CD4-positive, alpha-beta memory T cell (primary cell): ENCODE measurements at regions not wholly inside any gene's neighbourhood (a gene's known extent, or its start where the extent isn't known, plus 50 kb on each side); places are given as distances from the start of the nearest gene placed in this dataset.

ENCODE experiments used
- CTCF ChIA-PET: fragments of 350-600 bp; sonication (Branson Sonifier 250); formaldehyde crosslinking; loops from one replicate; lab custom pipeline; 2021; ENCODE audit warnings: inconsistent platforms; ENCODE audit not compliant: partially characterized antibody; lab: Charles Lee
- POLR2A ChIA-PET: fragments of 350-600 bp; sonication (Branson Sonifier 250); formaldehyde crosslinking; loops from one replicate; lab custom pipeline; 2021; ENCODE audit not compliant: partially characterized antibody; lab: Charles Lee
- DNase-seq, 5 donors: peaks; one replicate each; pipeline versions ENCODE4 v3.0.0 to v3.0.0-alpha.2; 2020 to 2022; ENCODE audit warnings: mixed read lengths in 1 of 5
- H3K27ac ChIP-seq: one replicate; pipeline ENCODE4 v1.7.0; 2013; ENCODE audit warnings: low read depth, low read length
- H3K27me3 ChIP-seq: 2 replicates; pipeline ENCODE4 v1.7.0; 2013; ENCODE audit warnings: mild to moderate bottlenecking, low read length, moderate library complexity; ENCODE audit not compliant: insufficient read depth
- H3K36me3 ChIP-seq: 2 replicates; pipeline ENCODE4 v1.7.0; 2013; ENCODE audit warnings: mild to moderate bottlenecking, low read length, moderate library complexity; ENCODE audit not compliant: insufficient read depth
- H3K4me1 ChIP-seq: 2 replicates; pipeline ENCODE4 v1.7.0; 2013; ENCODE audit warnings: mild to moderate bottlenecking, low read length, moderate library complexity; ENCODE audit not compliant: insufficient read depth
- H3K4me3 ChIP-seq, 2 donors: one replicate each; pipeline ENCODE4 v1.7.0; 2013; ENCODE audit warnings: low read length in 2 of 2, mild to moderate bottlenecking in 1 of 2
- H3K9me3 ChIP-seq, 2 donors: one replicate each; pipeline ENCODE4 v1.7.0; 2013; ENCODE audit warnings: low read length in 2 of 2, control low read depth in 1 of 2; ENCODE audit not compliant: control insufficient read depth in 1 of 2
- H3K27ac Mint-ChIP-seq, 7 donors: one replicate each; pipeline ENCODE4 v1.8.0; 2020 to 2021; ENCODE audit warnings: mixed read lengths in 7 of 7, mild to moderate bottlenecking in 6 of 7, inconsistent platforms in 3 of 7, moderate library complexity in 3 of 7
- H3K27me3 Mint-ChIP-seq, 2 donors: one replicate each; pipeline ENCODE4 v1.8.0; 2020 to 2021; ENCODE audit warnings: mixed read lengths in 2 of 2
- H3K36me3 Mint-ChIP-seq, 2 donors: one replicate each; pipeline ENCODE4 v1.8.0; 2020 to 2021; ENCODE audit warnings: mixed read lengths in 2 of 2, inconsistent platforms in 1 of 2, mild to moderate bottlenecking in 1 of 2
- H3K4me1 Mint-ChIP-seq, 4 donors: one replicate each; pipeline ENCODE4 v1.8.0; 2020 to 2021; ENCODE audit warnings: mixed read lengths in 4 of 4, mild to moderate bottlenecking in 1 of 4
- H3K4me3 Mint-ChIP-seq, 8 donors: one replicate each; pipeline ENCODE4 v1.8.0; 2020 to 2021; ENCODE audit warnings: mixed read lengths in 8 of 8, mild to moderate bottlenecking in 7 of 8, moderate library complexity in 6 of 8, inconsistent platforms in 3 of 8
- H3K9me3 Mint-ChIP-seq, 8 donors: one replicate each; pipeline ENCODE4 v1.8.0; 2020 to 2021; ENCODE audit warnings: mixed read lengths in 8 of 8, mild to moderate bottlenecking in 5 of 8, inconsistent platforms in 3 of 8, moderate library complexity in 1 of 8
- intact Hi-C: fragments of 100-400 bp; cut with micrococcal nuclease; formaldehyde crosslinking; loops from one replicate; pipeline ENCODE4 v1.15.1; 2023

- intact Hi-C loops: no loop called here
- H3K27ac Mint-ChIP-seq: no peak overlapping the region
- POLR2A ChIA-PET: no interaction called here
Observed at GRCh38 chr1:218886101-218886871, 287.4 kb upstream of the LYPLAL1 start.

GRCh38 chr1:218887141-218887925 lies 286.3 kb upstream of the LYPLAL1 start:
- ChIA-PET POLR2A (no interaction called here), CTCF (no interaction called here)

More at GRCh38 chr1:218886101-218886871, 287.4 kb upstream of the LYPLAL1 start:
- CTCF ChIA-PET: no interaction called here
- DNase-seq: no peak
- H3K4me3 ChIP-seq: no peak overlapping the region
- H3K4me1 ChIP-seq: no peaks in the 10 kb centered on the region
- H3K4me1 Mint-ChIP-seq: no peaks in the 10 kb centered on the region
- no peaks in the 10 kb centered on the region for H3K36me3 Mint-ChIP-seq
- no peaks in the 10 kb centered on the region for H3K27me3 Mint-ChIP-seq
- H3K36me3 ChIP-seq: no peaks in the 10 kb centered on the region
- no peak overlapping the region for H3K27ac ChIP-seq
- H3K9me3 Mint-ChIP-seq: peaks cover 0 to 6% (median 0%) of the 10 kb centered on the region in 8 donors
- H3K9me3 ChIP-seq: no peaks in the 10 kb centered on the region
- H3K4me3 Mint-ChIP-seq: no peak overlapping the region
- no peaks in the 10 kb centered on the region for H3K27me3 ChIP-seq

DNA sequence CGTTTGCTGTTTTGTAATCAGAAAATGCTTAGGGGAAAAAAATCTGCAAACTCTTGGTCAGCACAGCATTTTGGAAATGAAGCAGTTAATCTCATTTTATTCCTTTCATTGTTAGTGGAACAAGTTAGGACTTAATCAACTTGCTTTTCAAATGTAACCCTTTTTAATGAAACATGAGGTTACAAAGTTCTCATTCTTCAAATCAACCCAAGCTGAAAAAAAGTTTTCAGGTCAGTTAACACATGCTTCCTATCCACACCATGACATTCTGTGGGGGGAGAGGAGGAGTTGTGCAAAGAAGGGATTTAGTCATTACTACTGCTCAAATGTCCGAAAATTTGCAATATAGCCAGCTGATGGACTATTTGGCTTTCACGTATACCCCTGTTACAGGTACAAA lies 283.2 kb upstream of the LYPLAL1 start:
- ChIA-PET POLR2A (no interaction called here), CTCF (no interaction called here)
- no peak for DNase-seq
- no peak overlapping the region for H3K27ac Mint-ChIP-seq
- no peaks in the 10 kb centered on the region for H3K9me3 ChIP-seq
- no peak overlapping the region for H3K4me3 Mint-ChIP-seq
- no peaks in the 10 kb centered on the region for H3K36me3 Mint-ChIP-seq
- intact Hi-C loops: no loop called here
- no peaks in the 10 kb centered on the region for H3K27me3 Mint-ChIP-seq
- no peaks in the 10 kb centered on the region for H3K4me1 ChIP-seq
- H3K4me1 Mint-ChIP-seq: no peaks in the 10 kb centered on the region
- no peaks in the 10 kb centered on the region for H3K27me3 ChIP-seq
- no peak overlapping the region for H3K4me3 ChIP-seq
- no peaks in the 10 kb centered on the region for H3K36me3 ChIP-seq
- no peak overlapping the region for H3K27ac ChIP-seq
- H3K9me3 Mint-ChIP-seq: peaks cover 0 to 3% (median 0%) of the 10 kb centered on the region in 8 donors

More at GRCh38 chr1:218887141-218887925, 286.3 kb upstream of the LYPLAL1 start:
- no peak overlapping the region for H3K27ac ChIP-seq
- H3K27me3 ChIP-seq: no peaks in the 10 kb centered on the region
- H3K36me3 ChIP-seq: no peaks in the 10 kb centered on the region
- intact Hi-C loops: no loop called here
- Mint-ChIP-seq H3K27ac (no peak overlapping the region), H3K4me1 (no peaks in the 10 kb centered on the region), H3K9me3 (peaks cover 0 to 6% (median 0%) of the 10 kb centered on the region in 8 donors), H3K36me3 (no peaks in the 10 kb centered on the region), H3K27me3 (no peaks in the 10 kb centered on the region), H3K4me3 (no peak overlapping the region)
- no peak for DNase-seq
- no peak overlapping the region for H3K4me3 ChIP-seq
- no peaks in the 10 kb centered on the region for H3K4me1 ChIP-seq
- no peaks in the 10 kb centered on the region for H3K9me3 ChIP-seq

GRCh38 chr1:218891577-218891976 lies 282.1 kb upstream of the LYPLAL1 start:
- no peak overlapping the region for H3K4me3 Mint-ChIP-seq
- Histone ChIP-seq H3K36me3 (no peaks in the 10 kb centered on the region), H3K4me1 (no peaks in the 10 kb centered on the region), H3K4me3 (no peak overlapping the region), H3K27ac (no peak overlapping the region), H3K9me3 (no peaks in the 10 kb centered on the region), H3K27me3 (no peaks in the 10 kb centered on the region)
- peaks cover 0 to 4% (median under 1%) of the 10 kb centered on the region in 8 donors for H3K9me3 Mint-ChIP-seq
- no peak overlapping the region for H3K27ac Mint-ChIP-seq
- no peaks in the 10 kb centered on the region for H3K27me3 Mint-ChIP-seq
- CTCF ChIA-PET: no interaction called here
- POLR2A ChIA-PET: no interaction called here
- H3K4me1 Mint-ChIP-seq: no peaks in the 10 kb centered on the region
- no peak for DNase-seq
- H3K36me3 Mint-ChIP-seq: no peaks in the 10 kb centered on the region
- intact Hi-C loops: no loop called here

GRCh38 chr1:218895064-218895587 lies 278.6 kb upstream of the LYPLAL1 start:
- Mint-ChIP-seq H3K4me3 (no peak overlapping the region), H3K27me3 (no peaks in the 10 kb centered on the region), H3K9me3 (peaks cover 0 to 4% (median under 1%) of the 10 kb centered on the region in 8 donors), H3K4me1 (no peaks in the 10 kb centered on the region), H3K36me3 (no peaks in the 10 kb centered on the region), H3K27ac (no peak overlapping the region)
- no peak overlapping the region for H3K4me3 ChIP-seq
- no peak for DNase-seq
- H3K9me3 ChIP-seq: no peaks in the 10 kb centered on the region
- intact Hi-C loops: no loop called here
- POLR2A ChIA-PET: no interaction called here
- no peaks in the 10 kb centered on the region for H3K4me1 ChIP-seq
- H3K36me3 ChIP-seq: no peaks in the 10 kb centered on the region
- H3K27me3 ChIP-seq: no peaks in the 10 kb centered on the region
- no peak overlapping the region for H3K27ac ChIP-seq
- CTCF ChIA-PET: no interaction called here

DNA sequence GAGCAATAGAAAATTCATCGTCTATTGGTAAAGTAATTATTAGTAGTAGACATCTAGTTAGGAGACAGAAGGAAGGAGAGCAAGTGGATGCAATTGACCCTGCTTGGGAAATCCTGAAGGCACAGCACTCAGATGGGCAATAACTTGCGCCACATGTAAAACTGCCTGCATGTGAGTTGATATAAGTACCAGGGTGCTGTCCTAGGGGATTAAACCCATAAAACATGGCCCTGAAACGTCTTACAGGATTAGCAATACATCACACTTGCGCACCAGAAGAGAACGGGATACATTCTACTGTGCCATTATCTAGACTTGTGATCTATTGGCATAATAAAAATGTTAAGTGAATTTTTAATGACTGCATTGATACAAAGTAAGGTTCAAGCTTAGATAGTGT lies 277.5 kb upstream of the LYPLAL1 start:
- Histone ChIP-seq H3K4me3 (no peak overlapping the region), H3K9me3 (no peaks in the 10 kb centered on the region), H3K36me3 (no peaks in the 10 kb centered on the region), H3K4me1 (no peaks in the 10 kb centered on the region), H3K27me3 (no peaks in the 10 kb centered on the region), H3K27ac (no peak overlapping the region)
- no peak for DNase-seq
- intact Hi-C loops: no loop called here
- Mint-ChIP-seq H3K36me3 (no peaks in the 10 kb centered on the region), H3K27me3 (no peaks in the 10 kb centered on the region), H3K9me3 (peaks cover 0 to 4% (median under 1%) of the 10 kb centered on the region in 8 donors), H3K4me1 (no peaks in the 10 kb centered on the region), H3K27ac (peak overlapping the region in 1 of 7 donors; percentile 65), H3K4me3 (no peak overlapping the region)
- POLR2A ChIA-PET: no interaction called here
- CTCF ChIA-PET: no interaction called here

DNA sequence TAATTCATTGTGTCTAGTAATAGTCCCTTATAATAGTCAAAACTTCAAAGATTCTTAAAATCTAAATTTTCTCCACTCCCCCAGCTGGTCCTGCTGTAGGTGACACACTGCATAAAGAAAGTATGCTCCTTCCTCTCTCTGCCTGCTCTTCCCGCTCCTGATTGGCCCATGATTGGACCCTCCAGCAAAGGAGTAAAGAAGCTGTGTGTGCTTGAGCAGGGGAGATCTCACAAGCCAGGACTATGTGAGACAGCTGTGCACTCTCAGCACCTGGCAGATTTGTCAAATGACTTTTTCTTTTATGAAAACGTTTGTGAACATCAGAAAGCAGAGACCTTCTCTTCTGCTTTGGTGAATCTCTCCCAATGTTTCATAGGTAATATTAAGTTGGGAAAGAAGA lies 274.8 kb upstream of the LYPLAL1 start:
- H3K4me3 ChIP-seq: no peak overlapping the region
- Mint-ChIP-seq H3K27me3 (no peaks in the 10 kb centered on the region), H3K9me3 (peaks cover 0 to 4% (median 1%) of the 10 kb centered on the region in 8 donors), H3K27ac (no peak overlapping the region), H3K4me3 (no peak overlapping the region), H3K4me1 (no peaks in the 10 kb centered on the region), H3K36me3 (no peaks in the 10 kb centered on the region)
- intact Hi-C loops: no loop called here
- no peak overlapping the region for H3K27ac ChIP-seq
- ChIA-PET POLR2A (no interaction called here), CTCF (no interaction called here)
- no peaks in the 10 kb centered on the region for H3K27me3 ChIP-seq
- no peaks in the 10 kb centered on the region for H3K9me3 ChIP-seq
- no peaks in the 10 kb centered on the region for H3K4me1 ChIP-seq
- no peaks in the 10 kb centered on the region for H3K36me3 ChIP-seq
- DNase-seq: no peak
